Left lung (tissue), 4 donors: ENCODE measurements at regions not wholly inside any gene's neighbourhood (a gene's known extent, or its start where the extent isn't known, plus 50 kb on each side); places are given as distances from the start of the nearest gene placed in this dataset.

Experiments
- ATAC-seq: fragments of 200-7000 bp; cut with Tn5 transposase; one replicate; pipeline ENCODE4 v1.9.1; 2020; ENCODE audit warnings: moderate library complexity
- DNase-seq, 4 donors: peaks; one replicate each; pipeline ENCODE4 v3.0.0-alpha.2; 2013 to 2020
- H3K27ac ChIP-seq, 2 donors: fragments of 200-600 bp; sonication (generic) in 1 of 2; one replicate each; pipeline versions ENCODE4 v1.5.0 to v1.8.0; 2020 to 2021
- H3K27me3 ChIP-seq, 2 donors: fragments of 200-600 bp; sonication (generic) in 1 of 2; one replicate each; pipeline versions ENCODE4 v1.5.0 to v1.8.0; 2020 to 2021
- H3K36me3 ChIP-seq, 2 donors: fragments of 200-600 bp; sonication (generic) in 1 of 2; one replicate each; pipeline versions ENCODE4 v1.5.0 to v1.8.0; 2020 to 2021
- H3K4me1 ChIP-seq, 2 donors: fragments of 200-600 bp; one replicate each; pipeline ENCODE4 v1.8.0; 2021
- H3K4me3 ChIP-seq, 2 donors: fragments of 200-600 bp; sonication (generic) in 1 of 2; one replicate each; pipeline versions ENCODE4 v1.5.0 to v1.8.0; 2020 to 2021; ENCODE audit warnings: mild to moderate bottlenecking in 1 of 2
- H3K9me3 ChIP-seq, 2 donors: fragments of 200-600 bp; sonication (generic) in 1 of 2; one replicate each; pipeline versions ENCODE4 v1.5.0 to v1.8.0; 2020 to 2021
- intact Hi-C, 2 donors: fragments of 100-400 bp; cut with DNase I; formaldehyde crosslinking; loops; one replicate each; pipeline versions ENCODE4 v1.11.2 to v1.14.2; 2022
- TF ChIP-seq, protein P1 (sequence below), 2 donors: fragments of 200-600 bp; sonication (generic) in 1 of 2; IDR thresholded peaks; one replicate each; pipeline versions ENCODE4 v1.5.0 to v1.8.0; 2021; ENCODE audit warnings: antibody characterized with exemption in 2 of 2
- donor health status: DM: no; HTN: yes; CAD: no.
- donor health status: DM: no; HTN: no; CAD: no.

DNA sequence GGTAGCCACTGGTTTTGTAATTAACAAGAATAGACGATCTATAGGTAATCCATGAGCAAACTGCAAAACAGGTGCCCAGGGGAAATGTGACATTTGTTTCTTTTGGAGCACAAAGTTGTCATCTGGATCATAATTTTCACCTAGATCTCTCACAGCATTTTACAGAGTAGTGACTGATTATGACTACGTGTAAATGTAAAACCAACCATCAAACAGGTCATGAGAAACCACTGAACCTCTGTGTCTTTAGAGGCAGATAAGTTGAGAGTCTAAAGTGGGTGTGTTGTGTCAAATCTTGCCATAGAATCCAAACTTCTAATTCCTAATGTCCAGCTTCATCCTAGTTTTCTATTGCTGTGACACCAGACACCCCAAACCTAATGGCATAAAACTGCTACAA is 648.1 kb downstream of the MID1IP1 start:
- no peak overlapping the region for H3K27ac ChIP-seq
- no peaks in the 10 kb centered on the region for H3K27me3 ChIP-seq
- no peak for DNase-seq
- no peaks in the 10 kb centered on the region for H3K36me3 ChIP-seq
- H3K4me3 ChIP-seq, result no peak overlapping the region
- no peak for ATAC-seq
- intact Hi-C loops, result no loop called here
- no peaks in the 10 kb centered on the region for H3K9me3 ChIP-seq
- TF ChIP-seq, protein P1, sequence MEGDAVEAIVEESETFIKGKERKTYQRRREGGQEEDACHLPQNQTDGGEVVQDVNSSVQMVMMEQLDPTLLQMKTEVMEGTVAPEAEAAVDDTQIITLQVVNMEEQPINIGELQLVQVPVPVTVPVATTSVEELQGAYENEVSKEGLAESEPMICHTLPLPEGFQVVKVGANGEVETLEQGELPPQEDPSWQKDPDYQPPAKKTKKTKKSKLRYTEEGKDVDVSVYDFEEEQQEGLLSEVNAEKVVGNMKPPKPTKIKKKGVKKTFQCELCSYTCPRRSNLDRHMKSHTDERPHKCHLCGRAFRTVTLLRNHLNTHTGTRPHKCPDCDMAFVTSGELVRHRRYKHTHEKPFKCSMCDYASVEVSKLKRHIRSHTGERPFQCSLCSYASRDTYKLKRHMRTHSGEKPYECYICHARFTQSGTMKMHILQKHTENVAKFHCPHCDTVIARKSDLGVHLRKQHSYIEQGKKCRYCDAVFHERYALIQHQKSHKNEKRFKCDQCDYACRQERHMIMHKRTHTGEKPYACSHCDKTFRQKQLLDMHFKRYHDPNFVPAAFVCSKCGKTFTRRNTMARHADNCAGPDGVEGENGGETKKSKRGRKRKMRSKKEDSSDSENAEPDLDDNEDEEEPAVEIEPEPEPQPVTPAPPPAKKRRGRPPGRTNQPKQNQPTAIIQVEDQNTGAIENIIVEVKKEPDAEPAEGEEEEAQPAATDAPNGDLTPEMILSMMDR (IDR thresholded peaks at IDR 0.05), result no peak
- H3K4me1 ChIP-seq, result no peaks in the 10 kb centered on the region

DNA sequence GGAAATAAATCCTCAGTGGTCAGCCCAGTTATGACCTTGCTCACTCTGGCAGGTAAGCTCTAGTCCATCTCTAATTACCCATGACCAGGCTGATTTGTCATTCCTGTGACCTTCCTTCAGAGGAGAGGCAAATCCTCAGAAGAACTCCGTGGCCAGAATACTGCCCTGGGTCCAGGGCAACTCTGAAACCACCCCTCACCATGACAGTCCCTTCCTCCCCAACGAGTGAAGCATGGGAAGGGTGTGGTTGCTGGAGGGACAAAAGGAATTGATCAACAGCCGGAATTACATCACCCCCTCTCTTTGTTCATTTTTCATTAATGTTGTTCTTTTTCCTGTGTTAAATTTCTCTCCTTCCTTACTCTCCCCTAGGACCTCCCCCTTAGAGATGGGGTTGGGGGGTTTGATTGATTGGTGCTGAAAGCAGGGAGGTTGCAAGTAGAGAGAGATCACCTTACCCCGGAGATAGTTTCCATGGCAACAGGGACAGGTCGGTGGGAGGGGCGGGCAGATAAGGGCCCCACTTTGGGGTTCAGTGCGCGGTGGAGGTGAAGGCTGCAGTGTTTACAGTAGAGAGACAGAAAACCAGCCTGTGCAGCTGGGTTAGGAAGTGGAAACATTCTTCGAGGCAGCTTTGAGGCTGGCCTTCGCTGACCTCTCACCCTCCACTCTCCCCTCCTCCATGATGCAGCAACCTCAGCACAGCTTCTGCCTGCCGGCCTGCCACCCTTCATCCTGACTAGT is 647.4 kb downstream of the BCOR start:
- intact Hi-C loops, result no loop called here
- no peak overlapping the region for H3K4me3 ChIP-seq
- TF ChIP-seq, protein P1 (IDR thresholded peaks at IDR 0.05), result no peak
- no peaks in the 10 kb centered on the region for H3K9me3 ChIP-seq
- ATAC-seq (no peak), DNase-seq (no peak)
- no peaks in the 10 kb centered on the region for H3K36me3 ChIP-seq
- H3K27ac ChIP-seq, result no peak overlapping the region
- no peaks in the 10 kb centered on the region for H3K27me3 ChIP-seq
- H3K4me1 ChIP-seq, result no peaks in the 10 kb centered on the region

DNA sequence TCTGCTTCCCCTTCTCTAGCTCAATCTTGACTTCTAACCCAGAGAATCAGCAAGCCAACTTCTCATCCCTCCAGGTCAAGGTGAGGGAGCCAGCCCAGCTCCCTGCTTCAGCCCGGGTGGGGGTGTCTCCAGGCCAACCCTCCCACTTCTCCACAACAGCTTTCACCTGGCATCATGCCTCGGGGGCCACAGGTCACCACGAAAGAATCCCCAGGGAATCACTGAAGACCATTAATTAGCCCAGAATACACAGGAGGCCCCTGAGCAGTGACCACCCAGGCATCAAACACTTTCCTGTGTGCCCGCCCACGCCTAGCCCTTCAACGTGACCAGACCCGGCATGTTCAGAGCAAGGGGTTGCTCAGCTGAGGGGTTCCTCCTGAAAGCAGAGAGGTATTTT is 646.7 kb downstream of the BCOR start:
- H3K9me3 ChIP-seq, result no peaks in the 10 kb centered on the region
- no peaks in the 10 kb centered on the region for H3K4me1 ChIP-seq
- no peaks in the 10 kb centered on the region for H3K27me3 ChIP-seq
- no peak overlapping the region for H3K27ac ChIP-seq
- no peak overlapping the region for H3K4me3 ChIP-seq
- DNase-seq (no peak), ATAC-seq (no peak)
- intact Hi-C loops, result no loop called here
- H3K36me3 ChIP-seq, result no peaks in the 10 kb centered on the region
- TF ChIP-seq, protein P1 (IDR thresholded peaks at IDR 0.05), result no peak

DNA sequence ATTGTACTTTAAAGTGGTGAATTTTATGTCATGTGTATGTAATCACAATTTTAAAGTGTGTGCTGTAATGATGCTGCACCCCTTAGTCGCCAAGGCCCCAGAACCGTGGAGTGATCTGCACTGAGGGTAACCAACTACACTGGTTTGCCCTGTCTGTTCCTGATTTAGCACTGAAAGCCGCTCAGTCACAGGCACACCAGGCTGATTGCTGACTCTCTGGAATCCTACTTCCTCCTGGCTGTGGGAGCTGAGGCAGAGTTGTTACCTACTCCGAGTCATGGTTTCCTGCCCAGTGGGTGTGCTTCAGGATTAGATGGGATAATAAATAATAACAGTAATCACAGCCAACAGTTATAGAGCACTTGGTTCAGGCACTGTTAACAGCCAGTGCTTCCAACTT is 645.4 kb downstream of the BCOR start:
- H3K4me3 ChIP-seq, result no peak overlapping the region
- no peaks in the 10 kb centered on the region for H3K27me3 ChIP-seq
- H3K4me1 ChIP-seq, result no peaks in the 10 kb centered on the region
- H3K27ac ChIP-seq, result no peak overlapping the region
- intact Hi-C loops, result no loop called here
- ATAC-seq, result no peak
- no peaks in the 10 kb centered on the region for H3K36me3 ChIP-seq
- no peaks in the 10 kb centered on the region for H3K9me3 ChIP-seq
- TF ChIP-seq, protein P1 (IDR thresholded peaks at IDR 0.05), result no peak
- DNase-seq, result no peak

DNA sequence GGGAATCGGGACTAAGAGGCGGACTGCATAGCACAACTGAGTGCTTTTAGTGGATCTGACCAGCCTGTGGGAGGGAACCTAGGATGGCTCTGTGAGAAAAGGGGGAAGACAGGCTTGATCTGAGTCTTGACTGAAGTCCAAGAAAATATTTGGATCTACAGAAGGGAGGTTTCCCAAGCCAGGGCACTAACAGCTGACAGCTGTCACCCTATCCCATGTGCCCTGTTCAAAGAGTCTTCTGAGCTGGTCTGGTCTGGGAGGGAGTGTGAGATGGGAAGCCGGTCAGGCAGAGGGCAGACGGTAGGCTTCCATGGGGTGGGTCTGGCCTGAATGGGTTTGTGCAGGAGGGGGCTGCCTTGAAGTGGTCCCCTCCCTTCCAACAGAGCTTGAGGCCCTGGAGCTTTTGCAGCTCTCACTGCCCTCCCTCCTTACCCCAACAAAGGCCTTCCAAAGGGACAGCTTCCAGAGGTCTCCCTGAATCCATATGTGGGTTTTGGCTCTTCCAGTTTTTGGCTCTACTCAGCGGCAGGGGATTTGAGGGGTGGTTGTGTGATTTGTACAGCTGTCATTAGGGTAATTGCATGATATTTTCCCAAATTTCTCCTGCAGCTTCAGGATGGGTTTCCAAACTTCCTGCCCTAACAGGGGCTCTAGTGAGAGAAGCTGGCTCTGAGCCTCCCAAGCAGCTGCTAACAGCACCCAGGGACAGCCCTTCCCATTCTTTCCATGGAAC is 643.7 kb downstream of the BCOR start:
- intact Hi-C loops, result no loop called here
- H3K4me1 ChIP-seq, result no peaks in the 10 kb centered on the region
- no peaks in the 10 kb centered on the region for H3K9me3 ChIP-seq
- DNase-seq (peak in 2 of 4 donors; percentile 69 to 82), ATAC-seq (peak; percentile 17)
- no peaks in the 10 kb centered on the region for H3K27me3 ChIP-seq
- H3K36me3 ChIP-seq, result no peaks in the 10 kb centered on the region
- no peak overlapping the region for H3K4me3 ChIP-seq
- TF ChIP-seq, protein P1 (IDR thresholded peaks at IDR 0.05), result no peak
- no peak overlapping the region for H3K27ac ChIP-seq
